ENCODE measurements at regions not wholly inside any gene's neighbourhood (a gene's known extent, or its start where the extent isn't known, plus 50 kb on each side); places are given as distances from the start of the nearest gene placed in this dataset.

GRCh38 chr9:106704056-106704615 lies 158.8 kb upstream of the ZNF462 start:
- TF ChIP-seq, protein P1, sequence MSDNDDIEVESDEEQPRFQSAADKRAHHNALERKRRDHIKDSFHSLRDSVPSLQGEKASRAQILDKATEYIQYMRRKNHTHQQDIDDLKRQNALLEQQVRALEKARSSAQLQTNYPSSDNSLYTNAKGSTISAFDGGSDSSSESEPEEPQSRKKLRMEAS (IDR thresholded peaks at IDR 0.05; ENCODE audit: low read depth, low read length): no peak
- TF ChIP-seq POLR2A (IDR thresholded peaks at IDR 0.05; ENCODE audit: extremely low read depth, insufficient read length) (no peak), CTCF (IDR thresholded peaks at IDR 0.05; ENCODE audit: low read depth, low read length) (no peak), MYC (IDR thresholded peaks at IDR 0.05; ENCODE audit: low read depth, low read length) (no peak)
- H3K4me3 ChIP-seq (ENCODE audit: low read depth, low read length): no peak overlapping the region
- no peak for DNase-seq (ENCODE audit: low read depth)

DNA sequence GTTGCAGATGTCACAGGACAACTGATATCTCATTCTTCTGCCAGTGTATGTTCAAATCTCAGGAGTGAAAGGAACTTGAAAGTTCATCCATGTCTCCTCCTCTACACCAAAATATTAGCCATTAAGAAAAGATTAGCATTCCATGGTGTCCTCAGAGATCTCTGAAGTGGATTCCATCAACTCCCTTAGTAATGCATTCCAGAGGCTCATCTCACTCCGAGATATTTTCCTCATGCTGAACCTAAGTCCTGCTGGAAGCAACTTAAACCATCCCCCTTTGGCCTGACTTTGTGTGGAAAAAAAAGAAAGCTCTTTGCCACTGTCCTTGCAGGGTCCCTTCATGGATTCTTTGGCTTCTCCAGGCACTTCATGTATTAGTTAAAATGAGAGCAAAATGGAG lies 155.7 kb upstream of the ZNF462 start:
- no peak for DNase-seq (ENCODE audit: low read depth)
- TF ChIP-seq CTCF (IDR thresholded peaks at IDR 0.05; ENCODE audit: low read depth, low read length) (no peak), MYC (IDR thresholded peaks at IDR 0.05; ENCODE audit: low read depth, low read length) (no peak), POLR2A (IDR thresholded peaks at IDR 0.05; ENCODE audit: extremely low read depth, insufficient read length) (no peak)
- TF ChIP-seq, protein P1 (IDR thresholded peaks at IDR 0.05; ENCODE audit: low read depth, low read length): no peak
- no peak overlapping the region for H3K4me3 ChIP-seq (ENCODE audit: low read depth, low read length)

DNA sequence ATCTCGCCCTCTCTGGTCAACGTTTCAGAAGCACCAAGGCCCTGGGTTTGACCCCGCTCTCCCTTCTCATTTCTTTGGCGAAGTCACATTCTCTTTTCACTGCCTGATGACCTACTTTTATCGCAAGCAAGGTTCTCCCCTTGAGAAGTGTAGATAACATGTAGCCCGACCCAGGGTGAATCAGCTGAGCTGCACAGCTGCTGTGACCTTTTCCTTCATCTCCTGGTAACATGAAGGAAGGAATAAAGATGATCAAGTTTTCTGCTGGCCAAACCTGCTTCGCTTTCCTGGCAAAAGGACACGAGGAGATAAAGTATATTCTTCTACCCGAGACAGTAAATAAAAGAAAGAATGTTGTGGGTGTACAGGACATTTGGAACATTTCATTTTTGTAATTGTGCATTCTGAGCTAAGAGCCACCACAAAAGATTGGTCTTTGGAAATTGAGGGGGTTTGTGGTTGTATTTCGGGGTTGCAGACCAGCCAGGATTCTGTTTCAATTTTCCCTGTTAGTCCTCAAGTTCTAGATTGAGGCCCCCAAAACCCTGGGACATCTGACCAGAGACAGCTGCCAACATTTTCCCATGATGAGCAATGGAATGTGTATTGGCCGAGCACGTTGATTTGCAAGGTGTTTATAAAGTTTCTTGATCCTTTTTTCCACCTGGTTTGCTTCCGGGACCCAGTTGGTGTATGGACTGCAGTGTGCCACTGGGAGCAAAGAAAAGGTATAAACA lies 155.1 kb upstream of the ZNF462 start:
- H3K4me3 ChIP-seq (ENCODE audit: low read depth, low read length): no peak overlapping the region
- no peak for DNase-seq (ENCODE audit: low read depth)
- TF ChIP-seq POLR2A (IDR thresholded peaks at IDR 0.05; ENCODE audit: extremely low read depth, insufficient read length): no peak
- TF ChIP-seq CTCF (IDR thresholded peaks at IDR 0.05; ENCODE audit: low read depth, low read length): no peak
- TF ChIP-seq MYC (IDR thresholded peaks at IDR 0.05; ENCODE audit: low read depth, low read length): no peak
- TF ChIP-seq, protein P1 (IDR thresholded peaks at IDR 0.05; ENCODE audit: low read depth, low read length): no peak

- TF ChIP-seq CTCF (IDR thresholded peaks at IDR 0.05; ENCODE audit: low read depth, low read length) (no peak), MYC (IDR thresholded peaks at IDR 0.05; ENCODE audit: low read depth, low read length) (no peak), POLR2A (IDR thresholded peaks at IDR 0.05; ENCODE audit: extremely low read depth, insufficient read length) (no peak)
- TF ChIP-seq, protein P1 (IDR thresholded peaks at IDR 0.05; ENCODE audit: low read depth, low read length): no peak
- DNase-seq (ENCODE audit: low read depth): no peak
- no peak overlapping the region for H3K4me3 ChIP-seq (ENCODE audit: low read depth, low read length)
These were observed 154.4 kb upstream of the ZNF462 start for GRCh38 chr9:106708475-106709146.

DNA sequence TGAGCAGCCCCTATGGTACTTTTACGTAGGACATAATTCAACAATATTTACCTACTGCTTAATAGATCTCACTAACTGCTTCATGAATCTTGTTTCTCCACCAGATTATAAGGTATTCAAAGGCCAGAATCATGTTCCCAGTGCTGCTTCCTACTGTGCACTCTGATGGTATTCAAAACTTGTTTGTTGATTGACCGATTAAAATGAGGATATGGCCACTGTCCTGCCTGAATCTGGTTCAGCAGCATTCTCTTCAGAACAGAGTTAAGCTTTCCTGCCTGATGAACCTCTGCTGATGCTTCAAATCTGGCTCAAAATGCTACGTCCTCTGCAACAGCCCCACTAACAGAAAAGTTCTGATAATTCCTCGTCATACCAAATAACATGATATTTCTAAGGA lies 150.7 kb upstream of the ZNF462 start:
- no peak overlapping the region for H3K4me3 ChIP-seq (ENCODE audit: low read depth, low read length)
- TF ChIP-seq, protein P1 (IDR thresholded peaks at IDR 0.05; ENCODE audit: low read depth, low read length): no peak
- no peak for TF ChIP-seq POLR2A (IDR thresholded peaks at IDR 0.05; ENCODE audit: extremely low read depth, insufficient read length)
- TF ChIP-seq MYC (IDR thresholded peaks at IDR 0.05; ENCODE audit: low read depth, low read length): no peak
- TF ChIP-seq CTCF (IDR thresholded peaks at IDR 0.05; ENCODE audit: low read depth, low read length): no peak
- DNase-seq (ENCODE audit: low read depth): no peak

All from NB4 (cell line).